Central memory CD4-positive, alpha-beta T cell (primary cell): ENCODE measurements at regions not wholly inside any gene's neighbourhood (a gene's known extent, or its start where the extent isn't known, plus 50 kb on each side); places are given as distances from the start of the nearest gene placed in this dataset.

Experiments used
- DNase-seq: peaks from one replicate; pipeline ENCODE4 v3.0.0; 2022

DNA sequence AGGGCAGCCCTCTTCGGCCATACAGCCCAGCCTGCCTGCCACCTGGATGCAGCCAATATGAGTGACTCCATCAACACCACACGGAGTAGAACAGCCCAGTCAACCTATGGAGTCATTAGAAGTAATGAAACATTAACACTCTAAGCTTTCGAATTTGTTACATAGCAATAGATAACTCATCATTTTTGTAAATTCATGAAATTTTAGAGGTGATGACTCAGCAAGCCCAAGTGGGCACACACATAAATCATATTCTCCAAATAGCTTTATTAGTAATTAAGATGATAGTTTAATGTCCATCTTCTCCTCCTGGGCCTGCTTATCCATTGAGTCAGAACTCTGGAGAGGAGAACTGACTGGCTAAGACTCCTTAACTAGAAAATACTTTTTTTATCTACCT is 335.0 kb upstream of the KCNH8 start:
- DNase-seq = no peak

DNA sequence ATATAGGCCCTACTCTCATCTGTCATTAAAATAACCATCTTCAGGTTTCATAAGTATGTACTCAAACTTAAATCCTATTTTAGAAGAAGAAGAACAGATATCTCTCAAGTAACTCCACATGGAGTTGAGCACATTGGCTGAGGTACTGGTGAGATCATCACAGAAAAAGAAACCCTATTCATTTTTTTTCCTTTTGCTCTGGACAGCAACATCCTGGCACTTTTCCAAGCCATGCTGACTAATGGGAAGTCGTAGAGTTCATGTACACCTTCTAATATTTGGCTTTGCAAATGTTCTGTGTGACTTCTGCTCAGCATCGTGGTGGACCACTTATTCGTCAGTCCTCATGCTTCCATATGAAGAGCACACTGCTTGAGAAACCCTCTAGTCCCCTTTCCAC is 336.0 kb upstream of the KCNH8 start:
- no peak for DNase-seq

DNA sequence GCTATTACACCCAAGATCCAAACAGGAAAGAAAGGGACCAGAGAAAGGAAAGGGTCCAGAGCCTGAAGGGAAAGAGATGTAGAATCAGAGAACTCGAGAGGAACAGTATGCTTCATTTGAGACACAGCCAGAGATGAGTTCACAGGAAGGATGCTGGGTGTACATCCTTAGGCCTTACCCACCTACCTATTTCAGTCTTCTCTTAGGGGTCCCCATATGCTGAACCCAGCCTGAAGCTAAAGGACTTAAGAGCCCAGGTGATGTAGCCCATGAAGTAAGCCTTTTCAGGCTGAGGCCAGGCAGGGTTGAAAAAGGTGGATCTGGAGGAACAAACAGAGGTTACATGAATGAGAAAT is 338.0 kb upstream of the KCNH8 start:
- no peak for DNase-seq

DNA sequence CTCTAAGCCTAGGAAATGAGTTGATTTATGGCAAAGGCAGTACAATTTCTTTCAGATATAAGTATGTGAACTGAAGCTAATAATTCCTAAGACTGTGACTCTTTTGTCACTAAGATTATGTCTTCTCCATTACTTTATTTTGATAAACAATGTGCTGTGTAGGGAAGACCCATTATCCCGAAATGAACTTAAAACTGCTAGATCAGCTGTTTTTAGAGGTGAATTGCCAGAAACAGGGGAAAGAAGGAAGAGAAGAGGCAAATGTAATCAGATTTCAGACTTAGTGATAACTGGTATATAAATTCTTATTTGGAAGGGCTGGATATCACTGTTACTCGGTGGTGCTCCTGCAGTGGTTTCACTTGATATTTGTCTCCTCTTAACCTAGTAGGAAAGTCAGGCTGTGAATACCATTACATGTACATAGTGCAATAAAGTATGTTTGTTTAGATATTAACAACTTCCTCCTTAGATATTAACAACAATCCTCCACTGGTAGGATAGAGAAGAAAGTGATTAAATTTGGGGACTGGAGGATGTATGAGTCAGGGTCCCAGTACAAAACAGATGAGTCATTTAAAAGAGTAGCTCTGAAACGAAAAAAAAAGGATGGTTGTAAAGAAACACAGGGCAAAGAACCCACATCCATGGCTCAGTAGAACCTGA is 338.5 kb upstream of the KCNH8 start:
- DNase-seq = no peak

DNA sequence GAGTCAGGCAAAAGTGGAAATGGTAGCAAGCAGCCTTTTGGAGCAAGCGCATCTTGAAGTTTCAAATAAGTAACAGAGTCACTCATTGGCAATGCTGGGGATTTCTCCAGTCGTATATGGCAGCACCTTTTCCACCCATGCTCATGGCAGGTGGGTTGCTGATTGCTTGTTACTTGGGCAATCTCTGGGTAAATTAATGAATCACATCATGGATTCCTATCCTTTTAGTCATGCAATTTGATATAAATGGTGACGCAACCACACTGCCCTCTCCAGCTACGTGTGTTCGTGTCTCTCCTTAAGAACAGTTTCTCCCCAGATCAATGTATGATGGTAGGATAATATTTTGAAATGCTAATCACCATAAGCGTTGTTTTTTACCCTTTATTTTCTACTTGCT is 339.9 kb upstream of the KCNH8 start:
- DNase-seq = no peak

DNA sequence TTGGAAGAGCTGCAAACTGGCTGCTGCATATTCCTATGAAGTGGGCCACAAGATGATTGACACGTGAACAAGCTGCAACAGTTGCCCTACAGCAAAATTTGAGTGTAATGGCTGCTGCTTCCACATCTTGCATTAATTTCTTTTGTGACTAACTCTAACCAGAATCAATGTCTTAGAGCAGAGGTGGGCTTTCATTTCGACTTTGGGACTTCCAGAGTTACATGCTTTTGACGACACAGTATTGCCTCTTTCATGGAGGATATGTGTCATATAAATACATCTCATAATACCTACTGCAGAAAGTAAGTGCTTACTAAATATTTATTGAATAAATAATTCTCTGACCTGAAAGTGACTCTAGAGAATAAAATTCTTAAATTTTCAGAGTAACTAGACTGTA is 340.7 kb upstream of the KCNH8 start:
- no peak for DNase-seq

DNA sequence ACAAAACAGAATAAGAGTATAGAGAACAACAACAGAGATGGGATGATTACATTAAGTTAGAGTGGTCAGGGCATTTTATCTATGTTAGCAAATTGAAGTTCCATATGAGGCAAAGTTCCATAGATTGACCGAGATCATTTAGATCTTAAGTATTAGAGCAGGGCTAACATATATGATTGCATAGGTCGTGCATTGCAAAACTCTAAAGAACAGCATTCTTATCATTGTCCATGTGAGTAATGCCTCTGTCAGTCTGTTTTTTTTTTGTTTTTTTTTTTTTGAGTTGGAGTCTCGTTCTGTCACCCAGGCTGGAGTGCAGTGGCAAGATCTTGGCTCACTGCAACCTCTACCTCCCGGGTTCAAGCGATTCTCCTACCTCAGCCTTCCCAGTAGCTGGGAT is 341.7 kb upstream of the KCNH8 start:
- no peak for DNase-seq

DNA sequence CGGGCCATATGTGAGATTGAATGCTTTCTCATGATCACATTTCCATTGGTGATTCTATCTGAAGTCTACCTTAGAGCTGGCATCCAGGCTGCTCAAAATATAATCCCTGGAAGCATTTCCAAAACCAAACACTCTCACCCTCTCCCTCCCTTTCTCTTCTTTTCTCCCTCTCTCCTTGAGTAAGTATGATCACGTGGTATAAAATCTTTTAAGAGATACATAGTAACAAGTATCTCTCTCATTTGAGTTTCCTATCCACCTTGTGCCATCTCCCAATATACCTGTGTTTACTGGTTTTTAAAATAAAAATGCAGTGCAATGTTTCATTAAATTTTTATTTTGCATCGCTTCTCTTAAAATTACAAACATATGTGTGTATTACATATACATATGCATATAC is 350.9 kb upstream of the KCNH8 start:
- DNase-seq = no peak

DNA sequence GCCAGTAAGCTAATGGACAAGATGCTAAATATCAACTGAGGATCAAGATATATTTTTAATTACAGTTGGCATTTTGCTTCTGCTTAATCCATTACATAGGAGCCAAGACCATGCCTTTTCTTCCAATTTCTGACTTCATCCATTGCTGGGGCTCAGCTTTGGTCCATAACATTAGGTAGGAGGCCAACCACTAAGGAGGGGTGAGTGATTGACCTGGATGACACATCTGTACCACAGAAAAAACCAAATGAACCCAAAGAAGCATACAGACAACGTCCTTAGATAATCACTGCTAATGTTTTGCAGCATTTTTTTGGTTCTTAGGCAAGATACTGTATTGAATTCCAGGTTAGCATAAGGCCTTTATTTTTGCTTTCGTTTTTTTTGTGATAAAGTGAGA is 353.2 kb upstream of the KCNH8 start:
- DNase-seq = no peak

DNA sequence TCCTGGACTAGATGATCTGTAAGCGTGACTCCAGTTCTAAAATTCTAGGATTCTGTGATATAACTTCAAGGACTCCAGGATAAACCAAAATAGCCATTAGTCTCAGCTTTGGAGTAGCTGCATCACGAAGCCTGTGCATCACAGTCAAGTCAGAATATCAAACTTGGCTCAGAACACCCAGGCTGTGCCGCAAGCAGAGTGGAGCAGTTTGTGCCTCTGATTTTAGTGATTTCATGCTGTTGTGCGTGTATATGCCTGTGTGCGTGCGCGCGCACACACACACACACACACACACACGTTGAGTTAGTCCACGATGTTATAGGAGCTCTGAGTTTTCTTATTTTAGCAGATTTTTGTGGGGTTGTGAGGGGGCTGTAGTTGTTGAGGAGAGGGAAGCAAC is 356.6 kb upstream of the KCNH8 start:
- DNase-seq = no peak

DNA sequence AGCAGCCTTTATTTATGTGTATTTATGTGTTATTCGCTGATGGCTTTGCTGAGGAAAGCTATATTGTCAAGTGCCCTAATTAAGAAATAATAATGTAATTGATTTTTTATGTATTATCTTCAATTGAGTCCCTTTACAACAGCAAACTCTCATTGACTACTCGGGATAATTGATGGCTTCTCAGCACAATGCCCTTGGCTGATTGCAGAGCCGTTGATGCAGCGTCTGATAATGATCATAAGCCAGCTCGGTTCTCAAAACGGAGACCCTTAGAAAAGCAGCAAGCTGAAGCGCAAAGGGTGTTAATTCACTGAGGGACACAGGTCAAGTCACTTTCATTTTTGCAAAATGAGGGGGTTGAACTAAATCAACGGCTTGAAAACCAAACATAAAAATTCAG is 357.1 kb upstream of the KCNH8 start:
- no peak for DNase-seq

DNA sequence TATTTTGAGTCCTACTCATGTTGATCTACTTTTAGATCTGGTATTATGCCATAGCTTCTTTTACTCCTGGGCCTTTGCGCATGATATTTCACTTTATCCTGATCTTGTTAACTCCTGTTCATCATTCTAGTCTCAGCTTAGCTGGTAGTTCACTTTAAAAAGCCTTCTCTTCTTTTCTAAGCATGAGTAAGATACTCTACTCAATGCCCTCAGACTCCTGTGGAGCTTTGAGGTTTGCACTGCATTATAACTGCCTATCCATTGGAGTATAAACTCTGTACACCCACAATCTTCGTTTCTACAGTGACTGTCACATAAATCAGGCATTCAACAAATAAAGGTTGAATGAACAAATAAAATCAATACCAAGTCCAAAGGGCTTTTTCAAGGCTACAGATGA is 357.9 kb upstream of the KCNH8 start:
- no peak for DNase-seq

DNA sequence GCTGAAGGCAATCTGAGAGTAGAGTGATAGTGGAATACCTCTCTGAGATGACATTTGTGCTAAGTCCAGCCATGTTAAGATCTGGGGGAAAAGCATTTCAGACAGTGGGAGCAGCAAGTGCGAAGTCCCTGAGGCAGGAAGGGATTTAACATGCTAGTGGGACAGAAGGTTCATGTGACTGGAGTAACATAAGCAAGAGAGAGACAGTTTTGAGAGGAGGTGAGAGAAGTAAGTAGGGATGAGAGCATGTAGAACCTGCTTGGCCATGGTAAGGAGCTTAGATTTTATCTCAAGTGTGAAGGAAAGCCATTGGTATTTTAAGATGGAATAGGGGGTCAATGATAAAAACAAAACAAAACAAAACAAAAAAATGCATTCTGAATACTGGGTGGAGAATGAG is 358.6 kb upstream of the KCNH8 start:
- no peak for DNase-seq

DNA sequence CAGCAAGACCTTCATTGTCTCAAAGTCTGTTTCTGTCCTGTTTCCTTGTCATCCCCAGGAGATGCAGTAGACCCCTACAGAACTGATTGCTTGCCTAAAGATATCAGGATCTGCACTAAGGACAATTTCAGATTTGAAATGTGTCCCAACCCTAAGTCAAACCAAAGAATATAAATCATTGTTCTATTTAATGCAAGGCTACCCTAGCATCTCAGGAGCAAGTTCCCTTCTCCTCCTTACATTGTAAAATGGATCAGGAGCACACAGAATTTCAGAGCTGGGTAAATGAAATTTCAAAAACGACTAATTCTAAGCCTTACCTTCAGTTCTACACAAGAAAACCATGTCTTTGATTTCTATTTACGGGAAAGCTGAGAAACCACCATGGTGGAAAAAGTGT is 360.9 kb upstream of the KCNH8 start:
- no peak for DNase-seq

DNA sequence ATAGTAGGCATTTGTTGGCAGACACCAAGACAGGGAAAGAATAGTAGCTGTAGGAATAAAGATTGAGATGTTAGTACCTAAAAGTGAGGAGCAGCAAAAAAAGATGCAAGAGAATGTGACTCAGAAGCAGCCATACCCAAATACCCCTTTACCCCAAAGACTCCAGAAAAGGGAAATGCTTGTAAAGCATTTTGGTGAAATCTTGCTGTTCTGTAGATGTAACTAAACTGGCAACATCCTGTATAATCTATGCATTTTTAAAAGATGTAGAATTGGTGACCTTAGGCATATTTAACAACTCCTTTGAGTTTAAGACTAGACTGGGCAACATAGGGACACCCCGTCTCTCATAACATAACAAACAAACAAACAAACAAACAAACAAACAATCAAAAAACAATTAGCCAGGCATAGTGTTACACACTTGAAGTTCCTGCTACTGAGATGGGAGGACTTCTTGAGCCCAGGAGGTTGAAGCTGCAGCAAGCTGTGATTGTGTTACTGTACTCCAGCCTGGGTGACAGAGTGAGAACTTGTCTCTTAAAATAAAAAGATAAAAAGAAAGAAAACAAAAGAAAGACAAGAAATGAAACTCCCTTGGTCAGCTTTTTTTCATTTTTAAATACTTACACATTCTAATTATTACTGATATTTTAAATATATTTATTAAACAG is 361.5 kb upstream of the KCNH8 start:
- no peak for DNase-seq

DNA sequence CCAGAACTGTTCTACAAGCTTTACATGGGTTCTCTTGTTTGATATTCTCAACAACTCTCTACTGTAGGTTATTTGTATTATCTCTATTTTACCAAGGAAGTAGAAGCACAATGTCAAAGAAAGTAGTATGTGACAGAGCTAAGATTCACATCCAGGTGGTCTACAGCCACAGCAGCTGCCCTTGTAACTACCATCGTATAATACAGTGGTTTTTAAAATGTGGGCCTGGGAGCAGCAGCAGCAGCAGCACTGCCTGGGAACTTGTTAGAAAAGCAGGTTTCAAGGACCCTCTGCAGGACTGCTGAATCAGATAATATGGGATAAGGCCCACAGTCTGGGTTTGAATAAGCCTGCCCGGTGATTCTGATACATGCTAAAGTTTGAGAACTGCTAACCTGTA is 357.1 kb upstream of the SATB1 start:
- DNase-seq = no peak

DNA sequence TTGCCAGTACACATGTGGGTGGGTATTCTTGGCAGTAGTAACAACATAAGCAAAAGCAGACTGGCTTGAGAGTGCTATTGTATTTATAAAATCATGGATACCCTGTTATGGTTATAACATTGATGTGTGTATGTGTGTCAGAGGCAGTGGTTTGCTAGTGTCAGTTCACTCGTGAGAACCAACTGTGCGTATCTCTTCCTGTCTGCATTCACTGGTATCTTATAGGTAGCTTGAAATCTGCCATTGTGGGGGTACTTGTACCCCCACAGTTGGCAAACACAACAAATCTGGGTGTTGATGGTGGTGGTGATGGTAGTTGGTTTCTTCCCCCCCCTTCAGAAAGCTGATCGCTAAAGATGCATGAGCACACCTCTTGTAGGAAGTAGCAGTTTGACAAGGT is 355.8 kb upstream of the SATB1 start:
- no peak for DNase-seq

DNA sequence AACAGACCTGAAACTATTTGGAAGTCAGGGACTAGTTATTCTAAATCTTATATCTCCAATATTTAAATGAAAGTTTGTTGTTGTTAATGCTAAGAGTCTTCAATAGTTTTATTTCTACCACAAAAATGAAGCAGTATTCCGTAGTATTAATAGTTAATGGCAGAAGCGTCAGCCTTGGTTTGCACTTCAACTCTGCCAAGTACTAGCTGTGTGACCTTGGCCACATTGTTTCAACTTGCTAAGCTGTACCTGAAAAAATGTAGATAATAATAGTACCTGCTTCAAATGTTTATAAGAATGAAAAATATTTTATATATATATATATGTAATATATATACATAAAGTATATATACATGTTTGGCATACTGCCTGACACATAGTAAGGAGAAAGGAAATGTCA is 354.6 kb upstream of the SATB1 start:
- no peak for DNase-seq

DNA sequence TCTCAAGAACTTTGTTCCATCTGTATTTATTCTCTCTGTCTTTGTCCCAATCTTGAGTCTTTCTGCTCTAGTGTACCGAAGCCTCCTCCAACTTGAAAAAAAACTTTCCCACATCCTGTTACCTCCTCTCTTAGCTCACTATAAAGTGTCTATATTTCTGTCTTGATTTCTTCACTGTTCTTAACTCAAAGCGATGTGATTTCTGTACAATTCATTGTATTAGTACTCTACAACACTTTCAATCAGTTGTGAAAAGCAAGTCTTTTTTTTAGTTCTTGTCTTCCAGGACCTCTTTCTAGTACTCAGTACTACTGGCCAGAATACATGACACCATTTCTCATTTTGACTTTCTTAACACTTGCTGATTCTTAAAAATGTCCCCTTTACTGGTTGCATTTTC is 353.5 kb upstream of the SATB1 start:
- no peak for DNase-seq

DNA sequence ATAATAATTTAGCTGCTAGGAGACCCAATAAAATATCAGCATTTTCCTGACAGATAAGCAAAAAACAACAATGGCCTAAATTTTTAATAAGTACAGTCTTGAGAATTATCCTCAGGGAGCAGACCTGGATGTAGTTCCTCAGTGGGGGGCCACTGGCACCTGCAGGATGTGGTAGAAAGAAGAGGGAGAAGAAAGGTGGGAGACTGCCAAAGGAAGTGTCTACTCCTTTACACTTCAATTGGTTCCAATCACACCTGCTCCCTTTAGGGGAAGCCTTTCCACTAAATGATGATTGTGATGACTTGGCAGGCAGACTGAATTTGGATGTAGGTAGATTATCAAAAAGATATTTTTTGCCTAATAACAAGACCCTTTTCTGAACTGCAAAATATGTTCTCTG is 353.0 kb upstream of the SATB1 start:
- DNase-seq = no peak

DNA sequence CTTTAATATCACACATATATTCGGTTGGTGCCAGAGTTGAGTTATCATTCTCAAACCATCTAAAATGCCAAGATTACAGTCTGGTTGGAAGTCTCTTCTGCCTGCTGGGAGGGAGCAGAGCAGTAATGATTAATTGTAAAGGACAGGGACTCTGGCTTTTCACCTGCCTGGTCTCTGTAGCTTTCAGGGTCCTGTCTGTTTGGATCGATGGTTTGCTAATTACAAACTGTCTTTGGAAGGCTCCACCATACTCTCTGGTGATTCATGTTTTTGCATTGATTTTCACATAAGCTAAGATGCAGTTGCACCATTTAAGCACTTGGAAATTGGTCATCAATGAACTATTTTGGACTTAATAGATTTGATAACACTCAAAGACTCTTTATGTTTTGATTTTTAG is 350.4 kb upstream of the SATB1 start:
- DNase-seq = no peak

DNA sequence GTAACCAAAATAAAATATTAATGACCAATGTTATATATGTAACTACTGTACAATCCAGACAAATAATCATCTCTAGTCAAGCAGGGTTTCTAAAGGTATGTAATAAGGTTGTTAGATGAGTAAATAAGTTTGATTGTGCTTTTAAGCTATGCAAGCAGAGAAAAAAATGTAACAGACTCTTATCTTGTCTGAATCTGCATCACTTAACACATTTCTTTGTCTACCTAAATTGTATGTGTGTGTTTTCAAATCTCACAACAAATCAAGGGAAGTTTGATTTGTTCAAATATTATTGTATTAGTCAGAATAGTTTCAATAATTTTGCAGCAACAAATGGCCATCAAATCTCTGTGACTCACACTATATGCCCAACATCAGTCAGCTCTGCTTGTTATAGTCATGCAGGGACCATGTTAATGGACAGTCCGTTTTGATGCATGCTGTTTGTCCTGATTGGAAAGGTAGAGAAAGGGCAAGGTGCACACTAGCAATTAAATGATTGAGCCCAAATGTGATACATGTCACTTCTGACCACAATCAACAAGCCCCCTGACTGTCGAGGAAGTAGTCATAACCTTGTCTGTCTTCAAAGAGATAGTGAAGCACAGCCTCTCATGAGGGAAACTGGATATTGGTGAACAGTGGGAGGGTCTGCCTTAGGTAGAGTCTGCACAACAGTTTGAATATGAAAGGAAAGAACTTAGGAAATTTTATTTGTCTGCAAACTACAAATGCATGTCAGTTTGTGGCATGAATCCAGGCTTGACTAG is 349.4 kb upstream of the SATB1 start:
- DNase-seq = no peak

DNA sequence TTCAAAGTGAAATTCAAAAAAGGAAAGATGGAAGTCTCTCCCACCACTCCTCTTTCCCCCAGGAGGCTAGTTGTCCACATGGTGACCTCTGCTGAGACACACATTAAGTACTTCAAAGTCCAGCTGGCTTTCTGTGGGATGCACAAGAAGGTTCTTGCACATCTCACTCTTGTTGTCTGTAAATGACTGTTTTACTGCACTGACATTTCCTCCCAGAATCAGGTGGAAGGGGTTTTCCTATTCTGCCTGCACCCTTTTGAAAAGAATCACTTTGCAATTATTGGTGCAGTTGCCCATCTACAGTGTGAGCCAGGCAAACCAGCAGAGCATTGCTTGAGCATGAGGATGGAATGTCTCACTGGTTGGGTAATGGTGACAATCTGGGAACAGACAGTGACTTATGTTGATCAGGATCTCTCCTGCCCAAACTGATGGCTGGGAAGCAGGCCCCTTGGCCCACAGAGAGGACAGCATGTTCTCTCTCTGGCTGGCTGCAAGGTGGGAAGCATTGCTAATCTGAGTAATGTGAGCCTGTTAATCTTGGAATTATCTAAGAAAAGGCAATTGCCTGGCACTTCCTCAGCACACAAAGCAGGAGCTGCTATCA is 347.7 kb upstream of the SATB1 start:
- no peak for DNase-seq

DNA sequence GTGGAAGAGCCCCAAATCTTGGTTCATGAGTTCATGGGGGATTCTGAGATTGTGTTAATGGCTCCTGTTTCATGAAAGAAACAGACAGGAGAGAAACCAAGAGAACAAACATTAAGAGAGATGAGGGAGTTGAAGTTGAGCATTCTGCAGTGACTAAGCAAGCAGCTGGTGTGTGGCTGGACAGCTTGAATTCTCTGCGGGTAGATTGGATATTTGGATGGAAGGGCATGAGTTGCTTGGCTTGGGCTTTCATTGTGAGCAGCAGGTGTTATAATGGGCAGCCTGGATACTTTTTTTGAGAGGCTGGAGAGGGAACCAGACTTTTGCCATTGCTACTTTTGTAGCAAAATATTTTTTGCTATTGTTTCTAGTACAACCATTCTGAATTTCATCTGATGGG is 346.8 kb upstream of the SATB1 start:
- no peak for DNase-seq
